BJ (cell line): ENCODE measurements at regions not wholly inside any gene's neighbourhood (a gene's known extent, or its start where the extent isn't known, plus 50 kb on each side); places are given as distances from the start of the nearest gene placed in this dataset.

Experiments used
- CTCF ChIA-PET: fragments of 350-600 bp; formaldehyde crosslinking; extraction: SDS; loops from one replicate; lab custom pipeline; 2021; ENCODE audit warnings: antibody characterized with exemption, inconsistent platforms; lab: Yijun Ruan, JAX
- POLR2A ChIA-PET: fragments of 300-600 bp; sonication (Branson Sonifier 250); formaldehyde crosslinking; extraction: SDS; loops from one replicate; lab custom pipeline; 2021; ENCODE audit warnings: antibody characterized with exemption; lab: Charles Lee
- DNase-seq: peaks from one replicate; pipeline ENCODE4 v3.0.0-alpha.2; 2011; ENCODE audit warnings: low read depth
- H3K27me3 ChIP-seq: 2 replicates; pipeline ENCODE4 v1.6.0; 2011; ENCODE audit warnings: low read length; ENCODE audit not compliant: control insufficient read depth, insufficient read depth
- H3K36me3 ChIP-seq: 2 replicates; pipeline ENCODE4 v1.5.1; 2011; ENCODE audit warnings: low read length; ENCODE audit not compliant: control insufficient read depth, insufficient read depth
- H3K4me3 ChIP-seq: 2 replicates; pipeline ENCODE4 v1.5.1; 2011; ENCODE audit warnings: low read depth, mild to moderate bottlenecking, control low read depth, low read length
- TF ChIP-seq, protein P1 (sequence below): IDR thresholded peaks from 2 replicates; pipeline ENCODE4 v1.5.1; 2011; ENCODE audit warnings: low read depth, mild to moderate bottlenecking, control low read depth, inconsistent platforms, low read length, moderate library complexity; ENCODE audit not compliant: insufficient read depth

DNA sequence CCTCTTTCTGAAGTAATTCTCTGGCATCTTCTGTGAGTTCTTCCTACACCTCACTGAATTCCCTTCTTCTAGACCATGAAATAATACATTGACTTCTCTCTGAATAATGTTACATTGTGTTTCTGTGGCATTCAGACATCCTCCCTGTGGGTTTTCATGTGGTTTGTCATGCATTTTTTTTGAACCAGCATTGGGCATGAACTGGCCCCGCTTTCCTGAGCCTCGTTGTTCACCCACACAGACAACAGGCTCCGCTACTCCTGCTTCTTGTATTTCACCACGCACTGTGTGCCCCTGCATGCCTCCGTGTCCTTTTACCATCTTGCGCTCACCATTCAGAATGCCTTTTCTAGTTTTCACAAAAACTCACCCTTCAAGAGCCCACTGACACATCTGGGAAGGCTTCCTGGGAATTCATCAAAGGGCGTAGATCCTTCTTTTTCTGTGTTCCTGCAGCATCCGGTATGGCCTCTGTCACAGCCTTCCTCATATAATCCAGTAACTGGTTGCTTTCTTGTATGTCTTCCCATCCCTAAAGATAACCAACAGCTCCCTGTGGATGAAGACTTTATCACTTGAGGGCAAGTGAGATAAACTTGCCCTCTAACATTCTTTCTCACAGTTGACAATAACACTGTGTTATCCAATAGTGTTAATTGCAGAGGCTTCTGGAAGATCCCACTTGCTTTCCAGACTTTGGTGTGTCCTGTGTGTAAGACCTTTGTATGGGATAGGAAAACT is 51.5 kb upstream of the ADAMTSL1 start:
- CTCF ChIA-PET: interaction anchor here (0.7 to 1.0 kb wide), 2 partner anchors 15 to 43 kb away, joined by 3 read pairs; no protein-coding TSS in a partner anchor
- TF ChIP-seq, protein P1, sequence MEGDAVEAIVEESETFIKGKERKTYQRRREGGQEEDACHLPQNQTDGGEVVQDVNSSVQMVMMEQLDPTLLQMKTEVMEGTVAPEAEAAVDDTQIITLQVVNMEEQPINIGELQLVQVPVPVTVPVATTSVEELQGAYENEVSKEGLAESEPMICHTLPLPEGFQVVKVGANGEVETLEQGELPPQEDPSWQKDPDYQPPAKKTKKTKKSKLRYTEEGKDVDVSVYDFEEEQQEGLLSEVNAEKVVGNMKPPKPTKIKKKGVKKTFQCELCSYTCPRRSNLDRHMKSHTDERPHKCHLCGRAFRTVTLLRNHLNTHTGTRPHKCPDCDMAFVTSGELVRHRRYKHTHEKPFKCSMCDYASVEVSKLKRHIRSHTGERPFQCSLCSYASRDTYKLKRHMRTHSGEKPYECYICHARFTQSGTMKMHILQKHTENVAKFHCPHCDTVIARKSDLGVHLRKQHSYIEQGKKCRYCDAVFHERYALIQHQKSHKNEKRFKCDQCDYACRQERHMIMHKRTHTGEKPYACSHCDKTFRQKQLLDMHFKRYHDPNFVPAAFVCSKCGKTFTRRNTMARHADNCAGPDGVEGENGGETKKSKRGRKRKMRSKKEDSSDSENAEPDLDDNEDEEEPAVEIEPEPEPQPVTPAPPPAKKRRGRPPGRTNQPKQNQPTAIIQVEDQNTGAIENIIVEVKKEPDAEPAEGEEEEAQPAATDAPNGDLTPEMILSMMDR: no peak
- POLR2A ChIA-PET: no interaction called here
- Histone ChIP-seq H3K36me3 (no peaks in the 10 kb centered on the region), H3K4me3 (no peak overlapping the region), H3K27me3 (no peaks in the 10 kb centered on the region)
- DNase-seq: no peak

DNA sequence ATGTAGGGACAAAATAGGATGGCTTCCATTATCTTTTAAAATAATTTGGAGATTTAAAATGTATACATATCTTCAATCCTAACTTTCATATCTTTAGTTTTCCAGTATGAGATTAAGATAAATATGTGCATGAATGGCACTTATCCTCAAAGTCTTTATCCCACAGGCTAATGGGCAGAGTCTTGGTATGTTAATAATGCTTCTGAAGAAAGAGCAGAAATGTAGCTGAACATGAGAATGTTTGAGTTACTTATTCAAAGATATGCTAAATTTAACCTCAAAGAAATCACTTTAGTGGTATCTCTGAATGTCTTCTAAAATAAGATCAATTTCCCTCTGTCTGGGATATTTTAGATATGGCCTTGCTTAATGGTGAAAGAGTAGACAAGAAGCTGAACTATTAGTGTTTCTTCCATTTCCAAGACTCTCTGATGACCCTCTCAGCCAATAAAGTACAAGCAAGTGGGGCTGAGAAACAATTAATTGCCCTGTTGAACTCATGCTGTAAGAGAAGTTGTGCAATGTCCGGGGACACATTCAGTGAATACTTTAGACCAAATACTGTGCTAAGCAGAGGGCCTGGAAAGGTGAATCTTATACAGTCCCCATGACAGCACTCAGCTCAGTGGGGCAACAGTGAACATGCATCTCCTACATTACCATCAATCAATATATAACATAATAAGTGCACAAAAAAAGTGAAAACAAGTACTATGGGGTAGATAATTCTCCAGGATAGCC is 50.0 kb upstream of the ADAMTSL1 start:
- POLR2A ChIA-PET: no interaction called here
- Histone ChIP-seq H3K36me3 (no peaks in the 10 kb centered on the region), H3K27me3 (no peaks in the 10 kb centered on the region), H3K4me3 (no peak overlapping the region)
- TF ChIP-seq, protein P1: no peak
- no peak for DNase-seq
- CTCF ChIA-PET: interaction anchor here (1.0 to 4.2 kb wide), 2 partner anchors 17 to 18 kb away, joined by 4 to 19 read pairs; no protein-coding TSS in a partner anchor
